ENCODE measurements at regions not wholly inside any gene's neighbourhood (a gene's known extent, or its start where the extent isn't known, plus 50 kb on each side); places are given as distances from the start of the nearest gene placed in this dataset.

GRCh38 chr10:33802566-33802965 is 468.1 kb upstream of the NRP1 start:
- no peaks in the 10 kb centered on the region for H3K9me3 ChIP-seq (ENCODE audit: severe bottlenecking)
- ATAC-seq (ENCODE audit: low read depth) = no peak
- no peak for TF ChIP-seq CTCF (IDR thresholded peaks at IDR 0.05; ENCODE audit: poor library complexity, severe bottlenecking)
- H3K27ac ChIP-seq (ENCODE audit: poor library complexity, severe bottlenecking) = peak overlapping the region; percentile 13
- no peak overlapping the region for H3K4me3 ChIP-seq (ENCODE audit: severe bottlenecking)
- peaks cover 16% of the 10 kb centered on the region for H3K4me1 ChIP-seq (ENCODE audit: insufficient read depth, poor library complexity, severe bottlenecking)
- no peaks in the 10 kb centered on the region for H3K36me3 ChIP-seq (ENCODE audit: low read depth)
- H3K27me3 ChIP-seq (ENCODE audit: insufficient read depth, poor library complexity, severe bottlenecking) = no peaks in the 10 kb centered on the region
- DNase-seq (ENCODE audit: low spot score) = no peak

GRCh38 chr10:33801705-33802104 is 467.2 kb upstream of the NRP1 start:
- H3K4me1 ChIP-seq (ENCODE audit: insufficient read depth, poor library complexity, severe bottlenecking) = peaks cover 16% of the 10 kb centered on the region
- no peak for TF ChIP-seq CTCF (IDR thresholded peaks at IDR 0.05; ENCODE audit: poor library complexity, severe bottlenecking)
- DNase-seq (ENCODE audit: low spot score) = no peak
- H3K27me3 ChIP-seq (ENCODE audit: insufficient read depth, poor library complexity, severe bottlenecking) = no peaks in the 10 kb centered on the region
- H3K36me3 ChIP-seq (ENCODE audit: low read depth) = no peaks in the 10 kb centered on the region
- ATAC-seq (ENCODE audit: low read depth) = peak; percentile 94
- no peak overlapping the region for H3K4me3 ChIP-seq (ENCODE audit: severe bottlenecking)
- H3K27ac ChIP-seq (ENCODE audit: poor library complexity, severe bottlenecking) = peak overlapping the region; percentile 13
- no peaks in the 10 kb centered on the region for H3K9me3 ChIP-seq (ENCODE audit: severe bottlenecking)

GRCh38 chr10:33800986-33801385 is 466.5 kb upstream of the NRP1 start:
- no peak for DNase-seq (ENCODE audit: low spot score)
- H3K27ac ChIP-seq (ENCODE audit: poor library complexity, severe bottlenecking) = peak overlapping the region; percentile 13
- no peak for TF ChIP-seq CTCF (IDR thresholded peaks at IDR 0.05; ENCODE audit: poor library complexity, severe bottlenecking)
- no peaks in the 10 kb centered on the region for H3K36me3 ChIP-seq (ENCODE audit: low read depth)
- H3K4me1 ChIP-seq (ENCODE audit: insufficient read depth, poor library complexity, severe bottlenecking) = peaks cover 16% of the 10 kb centered on the region
- ATAC-seq (ENCODE audit: low read depth) = no peak
- H3K4me3 ChIP-seq (ENCODE audit: severe bottlenecking) = no peak overlapping the region
- no peaks in the 10 kb centered on the region for H3K27me3 ChIP-seq (ENCODE audit: insufficient read depth, poor library complexity, severe bottlenecking)
- H3K9me3 ChIP-seq (ENCODE audit: severe bottlenecking) = no peaks in the 10 kb centered on the region

- DNase-seq (ENCODE audit: low spot score) (no peak), ATAC-seq (ENCODE audit: low read depth) (no peak)
- Histone ChIP-seq H3K9me3 (ENCODE audit: severe bottlenecking) (no peaks in the 10 kb centered on the region), H3K27ac (ENCODE audit: poor library complexity, severe bottlenecking) (no peak overlapping the region), H3K4me1 (ENCODE audit: insufficient read depth, poor library complexity, severe bottlenecking) (peaks cover 16% of the 10 kb centered on the region), H3K36me3 (ENCODE audit: low read depth) (no peaks in the 10 kb centered on the region), H3K4me3 (ENCODE audit: severe bottlenecking) (no peak overlapping the region), H3K27me3 (ENCODE audit: insufficient read depth, poor library complexity, severe bottlenecking) (no peaks in the 10 kb centered on the region)
- no peak for TF ChIP-seq CTCF (IDR thresholded peaks at IDR 0.05; ENCODE audit: poor library complexity, severe bottlenecking)
Measured at GRCh38 chr10:33800545-33800944, 466.1 kb upstream of the NRP1 start.

GRCh38 chr10:33799944-33800323 is 465.5 kb upstream of the NRP1 start:
- H3K36me3 ChIP-seq (ENCODE audit: low read depth) = no peaks in the 10 kb centered on the region
- ATAC-seq (ENCODE audit: low read depth) (no peak), DNase-seq (ENCODE audit: low spot score) (no peak)
- H3K27me3 ChIP-seq (ENCODE audit: insufficient read depth, poor library complexity, severe bottlenecking) = no peaks in the 10 kb centered on the region
- H3K4me3 ChIP-seq (ENCODE audit: severe bottlenecking) = no peak overlapping the region
- H3K9me3 ChIP-seq (ENCODE audit: severe bottlenecking) = no peaks in the 10 kb centered on the region
- no peak for TF ChIP-seq CTCF (IDR thresholded peaks at IDR 0.05; ENCODE audit: poor library complexity, severe bottlenecking)
- peaks cover 16% of the 10 kb centered on the region for H3K4me1 ChIP-seq (ENCODE audit: insufficient read depth, poor library complexity, severe bottlenecking)
- H3K27ac ChIP-seq (ENCODE audit: poor library complexity, severe bottlenecking) = no peak overlapping the region
